H9 (cell line): ENCODE measurements at regions not wholly inside any gene's neighbourhood (a gene's known extent, or its start where the extent isn't known, plus 50 kb on each side); places are given as distances from the start of the nearest gene placed in this dataset.

Source experiments
- DNase-seq: peaks from one replicate; pipeline ENCODE4 v3.0.0-alpha.2; 2017
- H2AFZ ChIP-seq: one replicate; pipeline ENCODE4 v1.6.1; 2013; ENCODE audit warnings: mild to moderate bottlenecking, low read length, control low read depth, moderate library complexity
- H2AK5ac ChIP-seq: 2 replicates; pipeline ENCODE4 v1.6.1; 2013; ENCODE audit warnings: low read length, control low read depth, mixed read lengths; ENCODE audit not compliant: insufficient read length
- H2BK120ac ChIP-seq: one replicate; pipeline ENCODE4 v1.6.1; 2013; ENCODE audit warnings: low read depth, mild to moderate bottlenecking, low read length, control low read depth, inconsistent platforms; ENCODE audit not compliant: poor library complexity, severe bottlenecking
- H2BK12ac ChIP-seq: 2 replicates; pipeline ENCODE4 v1.6.1; 2013; ENCODE audit warnings: low read length, control low read depth, mixed read lengths, low read depth; ENCODE audit not compliant: insufficient read length
- H2BK15ac ChIP-seq: 2 replicates; pipeline ENCODE4 v1.6.1; 2013; ENCODE audit warnings: low read depth, low read length, control low read depth
- H2BK20ac ChIP-seq: one replicate; pipeline ENCODE4 v1.6.1; 2013; ENCODE audit warnings: low read depth, mild to moderate bottlenecking, low read length, control low read depth, inconsistent platforms; ENCODE audit not compliant: poor library complexity, severe bottlenecking
- H2BK5ac ChIP-seq: 2 replicates; pipeline ENCODE4 v1.6.1; 2013; ENCODE audit warnings: low read length, control low read depth, mixed read lengths; ENCODE audit not compliant: insufficient read length
- H3K14ac ChIP-seq: 2 replicates; pipeline ENCODE4 v1.6.1; 2013; ENCODE audit warnings: low read length, control low read depth; ENCODE audit not compliant: insufficient read depth
- H3K18ac ChIP-seq: 2 replicates; pipeline ENCODE4 v1.6.1; 2013; ENCODE audit warnings: low read depth, mild to moderate bottlenecking, mixed read lengths, low read length, control low read depth; ENCODE audit not compliant: insufficient read length
- H3K23ac ChIP-seq: 2 replicates; pipeline ENCODE4 v1.6.1; 2013; ENCODE audit warnings: low read length, control low read depth, mixed read lengths, low read depth; ENCODE audit not compliant: insufficient read length
- H3K23me2 ChIP-seq: 2 replicates; pipeline ENCODE4 v1.6.1; 2013; ENCODE audit warnings: low read depth, mild to moderate bottlenecking, mixed read lengths, low read length, control low read depth; ENCODE audit not compliant: insufficient read length, poor library complexity, severe bottlenecking
- H3K27ac ChIP-seq: 2 replicates; pipeline ENCODE4 v1.5.1; 2013; ENCODE audit warnings: low read length, control low read depth, mixed read lengths, low read depth; ENCODE audit not compliant: insufficient read length
- H3K27me3 ChIP-seq: 2 replicates; pipeline ENCODE4 v1.6.1; 2013; ENCODE audit warnings: low read length, control low read depth, inconsistent platforms; ENCODE audit not compliant: insufficient read depth
- H3K4ac ChIP-seq: 2 replicates; pipeline ENCODE4 v1.6.1; 2013; ENCODE audit warnings: low read depth, mild to moderate bottlenecking, control low read depth, inconsistent platforms, low read length, moderate library complexity
- H3K4me1 ChIP-seq: 2 replicates; pipeline ENCODE4 v1.6.1; 2013; ENCODE audit warnings: low read length, control low read depth, inconsistent platforms; ENCODE audit not compliant: insufficient read depth
- H3K4me2 ChIP-seq: 2 replicates; pipeline ENCODE4 v1.6.1; 2013; ENCODE audit warnings: low read length, control low read depth, mixed read lengths; ENCODE audit not compliant: insufficient read length, insufficient read depth
- H3K56ac ChIP-seq: 2 replicates; pipeline ENCODE4 v1.6.1; 2013; ENCODE audit warnings: low read depth, mild to moderate bottlenecking, mixed read lengths, low read length, control low read depth; ENCODE audit not compliant: insufficient read length
- H3K79me1 ChIP-seq: 2 replicates; pipeline ENCODE4 v1.6.1; 2013; ENCODE audit warnings: low read depth, mild to moderate bottlenecking, moderate library complexity, low read length, control low read depth, inconsistent platforms; ENCODE audit not compliant: insufficient read depth, poor library complexity, severe bottlenecking
- H3K79me2 ChIP-seq: 2 replicates; pipeline ENCODE4 v1.6.1; 2013; ENCODE audit warnings: low read length, control low read depth, inconsistent platforms; ENCODE audit not compliant: insufficient read depth
- H3K9ac ChIP-seq: 2 replicates; pipeline ENCODE4 v1.6.1; 2013; ENCODE audit warnings: low read length, control low read depth, mixed read lengths; ENCODE audit not compliant: insufficient read length; ENCODE audit errors: extremely low read depth
- H3K9me3 ChIP-seq: one replicate; pipeline ENCODE4 v1.6.1; 2013; ENCODE audit warnings: low read depth, low read length, inconsistent platforms; ENCODE audit not compliant: control insufficient read depth
- H3T11ph ChIP-seq: one replicate; pipeline ENCODE4 v1.6.1; 2013; ENCODE audit warnings: mild to moderate bottlenecking, low read length, control low read depth, inconsistent platforms
- H4K20me1 ChIP-seq: one replicate; pipeline ENCODE4 v1.6.1; 2013; ENCODE audit not compliant: control insufficient read depth, insufficient read length, insufficient read depth
- H4K5ac ChIP-seq: 2 replicates; pipeline ENCODE4 v1.6.1; 2013; ENCODE audit warnings: low read depth, mild to moderate bottlenecking, mixed read lengths, low read length, control low read depth; ENCODE audit not compliant: insufficient read length
- H4K8ac ChIP-seq: replicated peaks from 2 replicates; pipeline ENCODE4 v1.6.1; 2013; ENCODE audit warnings: low read length, control low read depth, mixed read lengths, low read depth; ENCODE audit not compliant: insufficient read length
- H4K91ac ChIP-seq: 2 replicates; pipeline ENCODE4 v1.6.1; 2013; ENCODE audit warnings: low read depth, mild to moderate bottlenecking, moderate library complexity, mixed read lengths, low read length, control low read depth; ENCODE audit not compliant: insufficient read length
- H3K27ac Mint-ChIP-seq, 3 experiments: 2 replicates in 2 of 3; 3 replicates in 1 of 3; pipeline ENCODE4 v1.8.0; 2020 to 2021; ENCODE audit warnings: mixed read lengths in 3 of 3, mild to moderate bottlenecking in 1 of 3, moderate library complexity in 1 of 3
- H3K27me3 Mint-ChIP-seq: 2 replicates; pipeline ENCODE4 v1.8.0; 2021; ENCODE audit warnings: low read depth, mild to moderate bottlenecking, moderate library complexity, mixed read lengths
- H3K36me3 Mint-ChIP-seq, 3 experiments: 2 replicates in 2 of 3; 3 replicates in 1 of 3; pipeline ENCODE4 v1.8.0; 2020 to 2021; ENCODE audit warnings: low read depth in 3 of 3, mixed read lengths in 3 of 3; ENCODE audit not compliant: insufficient read depth in 1 of 3
- H3K4me1 Mint-ChIP-seq, 2 experiments: 2 replicates each; pipeline ENCODE4 v1.8.0; 2020; ENCODE audit warnings: mixed read lengths in 2 of 2
- H3K4me3 Mint-ChIP-seq, 2 experiments: 2 replicates in 1 of 2; 3 replicates in 1 of 2; pipeline ENCODE4 v1.8.0; 2020 to 2021; ENCODE audit warnings: mild to moderate bottlenecking in 2 of 2, mixed read lengths in 2 of 2, moderate library complexity in 1 of 2
- H3K9me3 Mint-ChIP-seq, 2 experiments: 2 replicates in 1 of 2; 3 replicates in 1 of 2; pipeline ENCODE4 v1.8.0; 2020; ENCODE audit warnings: mild to moderate bottlenecking in 2 of 2, mixed read lengths in 2 of 2, moderate library complexity in 1 of 2
- WGBS: extraction: QIAGEN DNeasy Blood & Tissue Kit; methylation state at CpG from one replicate; pipeline ENCODE4 v1.1.7; 2013; ENCODE audit warnings: missing lambda C conversion rate, low lambda C conversion rate, mixed read lengths; ENCODE audit not compliant: insufficient read length; ENCODE audit errors: extremely low coverage; 5-methylcytosine and 5-hydroxymethylcytosine counted together
- TF ChIP-seq, protein P1 (sequence below): fragments of 200-600 bp; sonication (generic); conservative IDR thresholded peaks from 3 replicates; pipeline ENCODE4 v1.8.0; 2021; ENCODE audit warnings: antibody characterized with exemption, mild to moderate bottlenecking

DNA sequence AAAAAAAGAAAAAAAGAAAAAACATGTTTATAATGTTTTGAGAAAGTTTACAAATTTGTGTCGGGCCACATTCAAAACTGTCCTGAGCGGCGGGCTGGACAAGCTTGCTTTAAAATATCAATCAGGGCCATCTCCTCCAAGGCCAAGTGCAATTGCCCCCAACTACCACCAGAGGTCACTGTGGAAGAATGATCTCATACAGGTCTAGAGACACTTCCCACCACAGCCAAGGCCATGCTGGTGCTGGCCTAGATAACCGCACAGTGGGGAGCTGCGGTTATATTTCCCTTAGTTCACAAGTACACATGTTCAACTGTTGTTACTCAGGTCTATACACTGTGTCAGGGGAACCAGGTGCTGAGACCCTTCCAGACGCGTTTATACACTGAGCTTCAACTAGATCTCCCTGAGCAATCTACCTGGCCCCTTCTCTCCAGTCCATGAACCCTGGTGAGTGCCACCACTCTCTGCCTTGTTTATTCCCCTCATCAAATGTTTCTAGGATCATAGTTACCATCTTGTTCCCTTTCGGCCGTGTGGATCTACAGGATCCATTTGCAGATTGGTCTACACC lies 83.8 kb upstream of the CCL2 start:
- Histone ChIP-seq H3K9ac (no peak overlapping the region), H3K23me2 (no peaks in the 10 kb centered on the region), H2AFZ (no peak overlapping the region), H4K91ac (no peak overlapping the region), H3K23ac (no peak overlapping the region), H2BK5ac (no peak overlapping the region), H2BK15ac (no peak overlapping the region), H4K8ac (no peak overlapping the region), H3K79me2 (no peaks in the 10 kb centered on the region), H3K14ac (no peak overlapping the region), H2BK20ac (no peak overlapping the region), H2AK5ac (no peak overlapping the region), H3K27me3 (no peaks in the 10 kb centered on the region), H3K27ac (no peak overlapping the region), H2BK12ac (no peak overlapping the region), H3K4ac (no peak overlapping the region), H3K4me2 (no peak overlapping the region), H3K4me1 (no peaks in the 10 kb centered on the region), H3T11ph (no peak overlapping the region), H2BK120ac (no peak overlapping the region), H4K20me1 (no peaks in the 10 kb centered on the region), H4K5ac (no peak overlapping the region), H3K18ac (no peak overlapping the region), H3K56ac (no peak overlapping the region), H3K9me3 (no peaks in the 10 kb centered on the region), H3K79me1 (no peaks in the 10 kb centered on the region)
- WGBS, result no CpG with 5 or more reads among the region's 9 CpGs
- peaks cover 5% of the 10 kb centered on the region in 2 experiments; a peak in 3 of 4 replicates for H3K4me1 Mint-ChIP-seq
- peaks cover 9 to 13% of the 10 kb centered on the region in 2 experiments for H3K9me3 Mint-ChIP-seq
- H3K36me3 Mint-ChIP-seq, result peaks cover 0 to 9% (median 7%) of the 10 kb centered on the region in 3 experiments; a peak in 4 of 7 replicates
- no peak overlapping the region for H3K4me3 Mint-ChIP-seq
- TF ChIP-seq, protein P1, sequence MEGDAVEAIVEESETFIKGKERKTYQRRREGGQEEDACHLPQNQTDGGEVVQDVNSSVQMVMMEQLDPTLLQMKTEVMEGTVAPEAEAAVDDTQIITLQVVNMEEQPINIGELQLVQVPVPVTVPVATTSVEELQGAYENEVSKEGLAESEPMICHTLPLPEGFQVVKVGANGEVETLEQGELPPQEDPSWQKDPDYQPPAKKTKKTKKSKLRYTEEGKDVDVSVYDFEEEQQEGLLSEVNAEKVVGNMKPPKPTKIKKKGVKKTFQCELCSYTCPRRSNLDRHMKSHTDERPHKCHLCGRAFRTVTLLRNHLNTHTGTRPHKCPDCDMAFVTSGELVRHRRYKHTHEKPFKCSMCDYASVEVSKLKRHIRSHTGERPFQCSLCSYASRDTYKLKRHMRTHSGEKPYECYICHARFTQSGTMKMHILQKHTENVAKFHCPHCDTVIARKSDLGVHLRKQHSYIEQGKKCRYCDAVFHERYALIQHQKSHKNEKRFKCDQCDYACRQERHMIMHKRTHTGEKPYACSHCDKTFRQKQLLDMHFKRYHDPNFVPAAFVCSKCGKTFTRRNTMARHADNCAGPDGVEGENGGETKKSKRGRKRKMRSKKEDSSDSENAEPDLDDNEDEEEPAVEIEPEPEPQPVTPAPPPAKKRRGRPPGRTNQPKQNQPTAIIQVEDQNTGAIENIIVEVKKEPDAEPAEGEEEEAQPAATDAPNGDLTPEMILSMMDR, result peak; percentile 94
- H3K27ac Mint-ChIP-seq, result no peak overlapping the region
- peak; percentile 82 for DNase-seq
- no peaks in the 10 kb centered on the region; the same call in 1 of the 2 replicates for H3K27me3 Mint-ChIP-seq
